GM12874 (cell line): ENCODE measurements at regions not wholly inside any gene's neighbourhood (a gene's known extent, or its start where the extent isn't known, plus 50 kb on each side); places are given as distances from the start of the nearest gene placed in this dataset.

Experiments used
- CTCF ChIP-seq: IDR thresholded peaks from 2 replicates; pipeline ENCODE4 v1.5.1; 2011; ENCODE audit warnings: low read depth, mild to moderate bottlenecking, control low read depth, low read length, moderate library complexity; ENCODE audit not compliant: insufficient read depth

- no peak for TF ChIP-seq CTCF
Observed at GRCh38 chr16:86129541-86129940, 230.6 kb downstream of the IRF8 start.

DNA sequence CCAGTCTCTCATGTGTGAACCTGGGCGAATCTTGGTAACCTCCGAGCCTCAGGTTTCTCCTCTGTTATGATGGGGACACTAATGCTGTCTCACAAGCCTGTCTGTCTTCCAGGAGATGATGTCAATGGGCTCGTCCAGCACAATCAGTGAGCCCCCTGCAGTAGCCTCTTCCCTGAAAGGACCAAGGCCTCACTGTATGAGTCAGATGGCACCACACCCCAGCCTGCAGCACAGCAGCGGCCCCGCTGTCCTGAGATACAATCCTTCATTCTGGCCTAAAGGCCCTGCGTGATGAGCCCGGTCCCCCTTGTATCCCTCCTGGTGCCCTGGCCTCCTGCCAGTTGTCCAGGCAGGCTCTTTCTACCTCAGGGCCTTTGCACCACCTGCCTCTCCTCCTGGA lies 234.4 kb downstream of the IRF8 start:
- no peak for TF ChIP-seq CTCF

- TF ChIP-seq CTCF: no peak
Observed at GRCh38 chr16:86133847-86134375, 234.9 kb downstream of the IRF8 start.

GRCh38 chr16:86134802-86135461 lies 236.0 kb downstream of the IRF8 start:
- TF ChIP-seq CTCF: no peak

DNA sequence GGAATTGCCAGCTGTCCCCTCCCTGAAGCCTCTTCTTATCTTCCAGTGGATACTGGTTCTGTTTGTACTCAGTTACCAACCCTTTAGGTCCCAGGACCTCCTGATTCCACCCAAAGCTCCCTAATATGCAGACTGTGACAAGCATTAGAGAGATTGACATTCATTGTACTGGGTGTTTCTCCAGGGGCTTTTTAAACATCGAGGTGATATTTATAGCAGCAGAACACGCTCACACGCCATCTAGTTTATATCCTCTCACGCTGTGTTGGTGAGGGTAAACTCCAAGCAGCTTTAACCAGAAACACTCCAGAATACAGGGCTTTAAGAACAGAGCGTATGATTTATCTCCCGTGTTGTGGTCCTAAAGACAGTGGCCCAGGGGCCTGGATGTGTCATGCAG lies 238.4 kb downstream of the IRF8 start:
- no peak for TF ChIP-seq CTCF

DNA sequence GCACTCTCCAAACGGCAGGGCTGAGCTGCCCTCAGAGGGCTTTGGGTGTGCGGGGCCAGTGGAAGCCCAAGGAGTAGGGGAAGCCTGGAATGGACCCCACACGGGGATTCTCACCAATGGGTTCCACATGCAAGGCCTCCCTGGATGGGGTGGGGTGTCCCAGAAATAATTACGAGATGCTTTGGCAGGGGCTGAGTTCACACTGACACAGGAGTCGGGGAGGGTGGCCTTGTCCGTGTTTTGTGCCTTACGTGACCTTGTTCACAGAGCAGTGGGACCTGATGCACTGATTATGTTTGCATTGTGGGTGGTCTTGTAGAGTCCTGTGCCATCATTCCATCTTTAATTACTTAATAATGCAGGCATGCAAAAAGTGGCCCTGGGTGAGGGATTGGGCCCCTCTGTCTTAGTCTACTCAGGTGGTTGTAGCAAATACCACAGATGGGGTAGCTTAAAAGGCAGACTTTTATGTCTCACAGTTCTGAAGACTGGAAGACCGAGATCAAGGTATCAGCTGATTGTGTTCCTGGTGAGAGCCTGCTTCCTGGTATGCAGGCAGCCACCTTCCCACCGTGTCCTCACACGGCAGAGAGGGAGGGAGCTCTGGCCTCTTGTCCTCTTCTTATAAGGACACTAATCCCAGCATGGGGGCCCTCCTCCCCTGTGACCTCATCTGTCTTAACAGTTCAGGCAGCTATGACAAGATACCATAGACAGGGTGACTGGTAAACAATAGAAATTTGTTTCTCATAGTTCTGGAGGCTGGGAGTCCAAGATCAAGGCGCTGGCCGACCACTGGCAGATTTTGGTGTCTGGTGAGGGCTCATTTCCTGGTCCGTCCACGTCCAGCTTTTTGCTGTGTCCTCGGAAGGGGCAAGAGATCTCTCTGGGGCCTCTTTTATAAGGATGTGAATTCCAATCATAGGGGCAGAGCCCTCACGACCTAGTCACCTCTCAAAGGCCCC lies 239.4 kb downstream of the IRF8 start:
- no peak for TF ChIP-seq CTCF

DNA sequence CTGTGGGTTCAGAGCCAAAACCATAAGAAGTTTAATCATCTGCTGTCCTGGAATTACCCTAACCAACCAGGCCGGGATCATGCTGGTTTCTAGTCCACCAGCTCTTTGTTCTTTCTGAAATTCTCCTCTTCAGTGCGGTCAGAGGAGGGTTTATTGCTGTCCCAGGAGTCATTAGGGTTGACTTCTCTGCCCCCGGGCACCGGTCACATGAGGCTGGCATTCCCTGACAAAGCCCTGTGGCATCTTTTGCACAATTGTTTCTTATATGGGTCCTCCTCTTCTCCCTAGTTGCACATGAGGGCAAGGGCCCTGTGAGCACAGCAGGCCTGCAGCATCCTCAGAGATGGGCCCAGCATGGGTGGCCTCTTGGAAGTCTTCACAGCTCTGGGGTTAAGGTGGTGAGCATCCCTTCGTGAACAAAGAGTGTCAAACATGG lies 243.9 kb downstream of the IRF8 start:
- TF ChIP-seq CTCF: no peak
